ENCODE measurements at regions not wholly inside any gene's neighbourhood (a gene's known extent, or its start where the extent isn't known, plus 50 kb on each side); places are given as distances from the start of the nearest gene placed in this dataset.

- no peak for TF ChIP-seq CTCF (IDR thresholded peaks at IDR 0.05)
- no peak for TF ChIP-seq POLR2A (IDR thresholded peaks at IDR 0.05)
These were observed 370.2 kb downstream of the UTRN start for GRCh38 chr6:144655376-144655775.
